ENCODE measurements at regions not wholly inside any gene's neighbourhood (a gene's known extent, or its start where the extent isn't known, plus 50 kb on each side); places are given as distances from the start of the nearest gene placed in this dataset.

GRCh38 chr2:16397681-16398475 lies 267.8 kb downstream of the CYRIA start:
- no peak for DNase-seq (ENCODE audit: low spot score)
- Histone ChIP-seq H3K27ac (no peak overlapping the region), H3K4me1 (peaks cover 0 to 7% of the 10 kb centered on the region in 2 donors), H3K36me3 (no peaks in the 10 kb centered on the region), H3K4me3 (no peak overlapping the region), H3K9me3 (no peaks in the 10 kb centered on the region), H3K27me3 (no peaks in the 10 kb centered on the region)
- no peak for TF ChIP-seq CTCF (IDR thresholded peaks at IDR 0.05)

- Histone ChIP-seq H3K4me3 (no peak overlapping the region), H3K27ac (no peak overlapping the region), H3K4me1 (peaks cover 0 to 7% of the 10 kb centered on the region in 2 donors), H3K27me3 (no peaks in the 10 kb centered on the region), H3K9me3 (no peaks in the 10 kb centered on the region), H3K36me3 (no peaks in the 10 kb centered on the region)
- no peak for TF ChIP-seq CTCF (IDR thresholded peaks at IDR 0.05)
- DNase-seq (ENCODE audit: low spot score), result no peak
These were observed 268.6 kb downstream of the CYRIA start for GRCh38 chr2:16396986-16397385.

GRCh38 chr2:16396171-16396570 lies 269.5 kb downstream of the CYRIA start:
- Histone ChIP-seq H3K9me3 (no peaks in the 10 kb centered on the region), H3K4me1 (peaks cover 0 to 7% of the 10 kb centered on the region in 2 donors), H3K27me3 (no peaks in the 10 kb centered on the region), H3K4me3 (no peak overlapping the region), H3K36me3 (no peaks in the 10 kb centered on the region), H3K27ac (no peak overlapping the region)
- no peak for DNase-seq (ENCODE audit: low spot score)
- TF ChIP-seq CTCF (IDR thresholded peaks at IDR 0.05), result no peak

- H3K27me3 ChIP-seq, result no peaks in the 10 kb centered on the region
- H3K9me3 ChIP-seq, result no peaks in the 10 kb centered on the region
- no peak overlapping the region for H3K27ac ChIP-seq
- H3K4me1 ChIP-seq, result peaks cover 0 to 7% of the 10 kb centered on the region in 2 donors
- H3K36me3 ChIP-seq, result no peaks in the 10 kb centered on the region
- no peak for DNase-seq (ENCODE audit: low spot score)
- TF ChIP-seq CTCF (IDR thresholded peaks at IDR 0.05), result no peak
- no peak overlapping the region for H3K4me3 ChIP-seq
These were observed 270.0 kb downstream of the CYRIA start for GRCh38 chr2:16395601-16396000.

- DNase-seq (ENCODE audit: low spot score), result no peak
- no peak overlapping the region for H3K4me3 ChIP-seq
- no peak for TF ChIP-seq CTCF (IDR thresholded peaks at IDR 0.05)
- H3K27ac ChIP-seq, result no peak overlapping the region
- H3K36me3 ChIP-seq, result no peaks in the 10 kb centered on the region
- no peaks in the 10 kb centered on the region for H3K27me3 ChIP-seq
- no peaks in the 10 kb centered on the region for H3K9me3 ChIP-seq
- H3K4me1 ChIP-seq, result peaks cover 0 to 2% of the 10 kb centered on the region in 2 donors
These were observed 270.6 kb downstream of the CYRIA start for GRCh38 chr2:16394986-16395550.
